Natural killer cell (primary cell): ENCODE measurements at regions not wholly inside any gene's neighbourhood (a gene's known extent, or its start where the extent isn't known, plus 50 kb on each side); places are given as distances from the start of the nearest gene placed in this dataset.

Source experiments
- ATAC-seq, 3 donors: fragments of 150-1000 bp in 2 of 3; fragments of 200-7000 bp in 1 of 3; cut with Tn5 transposase; 1 replicate in 1 of 3; 2 replicates in 2 of 3; pipeline ENCODE4 v1.10.0; 2021; ENCODE audit warnings: mild to moderate bottlenecking in 2 of 3, moderate library complexity in 2 of 3
- DNase-seq, 2 donors: peaks; one replicate each; pipeline versions ENCODE4 v3.0.0 to v3.0.0-alpha.2; 2013 to 2021; ENCODE audit warnings: mixed read lengths in 1 of 2
- H3K27ac ChIP-seq: one replicate; pipeline ENCODE4 v1.5.1; 2013; ENCODE audit warnings: mild to moderate bottlenecking, low read length
- H3K27me3 ChIP-seq: one replicate; pipeline ENCODE4 v1.6.1; 2013; ENCODE audit warnings: low read length; ENCODE audit not compliant: control insufficient read depth, insufficient read depth
- H3K36me3 ChIP-seq: one replicate; pipeline ENCODE4 v1.6.1; 2013; ENCODE audit warnings: low read length; ENCODE audit not compliant: control insufficient read depth, insufficient read depth
- H3K4me1 ChIP-seq: one replicate; pipeline ENCODE4 v1.6.1; 2013; ENCODE audit warnings: low read length; ENCODE audit not compliant: control insufficient read depth, insufficient read depth
- H3K4me3 ChIP-seq: one replicate; pipeline ENCODE4 v1.5.1; 2013; ENCODE audit warnings: low read length
- H3K9me3 ChIP-seq: one replicate; pipeline ENCODE4 v1.6.1; 2013; ENCODE audit warnings: low read length; ENCODE audit not compliant: control insufficient read depth, insufficient read depth
- H3K27ac Mint-ChIP-seq, 2 donors: one replicate each; pipeline ENCODE4 v1.8.0; 2022; ENCODE audit warnings: mild to moderate bottlenecking in 2 of 2, mixed read lengths in 2 of 2, moderate library complexity in 1 of 2
- H3K27me3 Mint-ChIP-seq, 2 donors: one replicate each; pipeline ENCODE4 v1.8.0; 2022; ENCODE audit warnings: low read depth in 2 of 2, mixed read lengths in 2 of 2
- H3K36me3 Mint-ChIP-seq: one replicate; pipeline ENCODE4 v1.8.0; 2022; ENCODE audit warnings: mixed read lengths
- H3K4me1 Mint-ChIP-seq, 2 donors: one replicate each; pipeline ENCODE4 v1.8.0; 2022; ENCODE audit warnings: mixed read lengths in 2 of 2
- H3K4me3 Mint-ChIP-seq: one replicate; pipeline ENCODE4 v1.8.0; 2022; ENCODE audit warnings: mild to moderate bottlenecking, moderate library complexity, mixed read lengths
- H3K9me3 Mint-ChIP-seq, 2 donors: one replicate each; pipeline ENCODE4 v1.8.0; 2022; ENCODE audit warnings: mixed read lengths in 2 of 2
- CTCF ChIP-seq: fragments of 200-600 bp; IDR thresholded peaks from one replicate; pipeline ENCODE4 v1.8.0; 2022; ENCODE audit warnings: antibody characterized with exemption
- WGBS: methylation state at CpG from one replicate; pipeline ENCODE4 v1.1.7; 2013; ENCODE audit warnings: missing lambda C conversion rate; ENCODE audit not compliant: insufficient coverage; 5-methylcytosine and 5-hydroxymethylcytosine counted together
- intact Hi-C: fragments of 100-400 bp; cut with micrococcal nuclease; formaldehyde crosslinking; loops from one replicate; pipeline ENCODE4 v1.14.2; 2022

GRCh38 chr22:27666272-27666997 is 135.1 kb downstream of the MN1 start:
- intact Hi-C loops: no loop called here
- no peak for TF ChIP-seq CTCF
- WGBS: 88% methylated on average over 3 of the region's 4 CpGs
- peaks cover 4% of the 10 kb centered on the region for H3K27me3 ChIP-seq
- no peak overlapping the region for H3K27ac ChIP-seq
- no peak overlapping the region for H3K27ac Mint-ChIP-seq
- H3K9me3 ChIP-seq: no peaks in the 10 kb centered on the region
- ATAC-seq (no peak), DNase-seq (no peak)
- H3K27me3 Mint-ChIP-seq: peaks cover 15 to 35% of the 10 kb centered on the region in 2 donors
- H3K36me3 ChIP-seq: no peaks in the 10 kb centered on the region
- H3K9me3 Mint-ChIP-seq: peaks cover 0 to 2% of the 10 kb centered on the region in 2 donors
- no peak overlapping the region for H3K4me3 Mint-ChIP-seq
- H3K4me1 Mint-ChIP-seq: peaks cover 0 to 21% of the 10 kb centered on the region in 2 donors
- peaks cover 20% of the 10 kb centered on the region for H3K4me1 ChIP-seq
- no peak overlapping the region for H3K4me3 ChIP-seq
- no peaks in the 10 kb centered on the region for H3K36me3 Mint-ChIP-seq

GRCh38 chr22:27667121-27667843 is 134.3 kb downstream of the MN1 start:
- peaks cover 4% of the 10 kb centered on the region for H3K27me3 ChIP-seq
- intact Hi-C loops: no loop called here
- H3K36me3 ChIP-seq: no peaks in the 10 kb centered on the region
- Mint-ChIP-seq H3K4me3 (no peak overlapping the region), H3K27me3 (peaks cover 15 to 35% of the 10 kb centered on the region in 2 donors), H3K27ac (no peak overlapping the region), H3K9me3 (peaks cover 0 to 2% of the 10 kb centered on the region in 2 donors), H3K4me1 (peaks cover 0 to 21% of the 10 kb centered on the region in 2 donors), H3K36me3 (no peaks in the 10 kb centered on the region)
- no peak overlapping the region for H3K4me3 ChIP-seq
- TF ChIP-seq CTCF: no peak
- H3K9me3 ChIP-seq: no peaks in the 10 kb centered on the region
- 52% methylated on average over 16 of the region's 16 CpGs for WGBS
- no peak overlapping the region for H3K27ac ChIP-seq
- peaks cover 20% of the 10 kb centered on the region for H3K4me1 ChIP-seq
- ATAC-seq: no peak
- DNase-seq: no peak

GRCh38 chr22:27668828-27669797 is 132.4 kb downstream of the MN1 start:
- Mint-ChIP-seq H3K4me3 (no peak overlapping the region), H3K27ac (peak overlapping the region in 1 of 2 donors; percentile 49), H3K9me3 (peaks cover 0 to 2% of the 10 kb centered on the region in 2 donors), H3K4me1 (peaks cover 0 to 21% of the 10 kb centered on the region in 2 donors), H3K27me3 (peaks cover 12 to 30% of the 10 kb centered on the region in 2 donors), H3K36me3 (no peaks in the 10 kb centered on the region)
- Histone ChIP-seq H3K9me3 (no peaks in the 10 kb centered on the region), H3K4me1 (peaks cover 20% of the 10 kb centered on the region), H3K27me3 (peaks cover 4% of the 10 kb centered on the region), H3K36me3 (no peaks in the 10 kb centered on the region), H3K27ac (no peak overlapping the region), H3K4me3 (no peak overlapping the region)
- intact Hi-C loops: no loop called here
- ATAC-seq: peak; percentile 57 to 76 (median 73)
- WGBS: 15% methylated on average over 7 of the region's 7 CpGs
- TF ChIP-seq CTCF: no peak
- DNase-seq: peak in 1 of 2 donors; percentile 8
